Activated naive CD8-positive, alpha-beta T cell treated with anti-CD3 and anti-CD28 coated beads for 36 hours (primary cell): ENCODE measurements at regions not wholly inside any gene's neighbourhood (a gene's known extent, or its start where the extent isn't known, plus 50 kb on each side); places are given as distances from the start of the nearest gene placed in this dataset.
"Not testable (repeated sequence)": the region's sequence is repeated elsewhere in the genome, so short reads cannot be mapped to it uniquely, and the experiment has no call there.

Experiments
- DNase-seq: peaks from one replicate; pipeline ENCODE4 v3.0.0; 2021
- H3K27ac Mint-ChIP-seq: one replicate; pipeline ENCODE4 v1.8.0; 2022; ENCODE audit warnings: mild to moderate bottlenecking, moderate library complexity, mixed read lengths
- H3K27me3 Mint-ChIP-seq: one replicate; pipeline ENCODE4 v1.8.0; 2022; ENCODE audit warnings: mild to moderate bottlenecking, mixed read lengths
- H3K36me3 Mint-ChIP-seq: one replicate; pipeline ENCODE4 v1.8.0; 2021; ENCODE audit warnings: mild to moderate bottlenecking, mixed read lengths
- H3K4me1 Mint-ChIP-seq: one replicate; pipeline ENCODE4 v1.8.0; 2021; ENCODE audit warnings: mixed read lengths
- H3K4me3 Mint-ChIP-seq: one replicate; pipeline ENCODE4 v1.8.0; 2022; ENCODE audit warnings: mild to moderate bottlenecking, moderate library complexity, mixed read lengths
- H3K9me3 Mint-ChIP-seq: one replicate; pipeline ENCODE4 v1.8.0; 2022; ENCODE audit warnings: mixed read lengths

DNA sequence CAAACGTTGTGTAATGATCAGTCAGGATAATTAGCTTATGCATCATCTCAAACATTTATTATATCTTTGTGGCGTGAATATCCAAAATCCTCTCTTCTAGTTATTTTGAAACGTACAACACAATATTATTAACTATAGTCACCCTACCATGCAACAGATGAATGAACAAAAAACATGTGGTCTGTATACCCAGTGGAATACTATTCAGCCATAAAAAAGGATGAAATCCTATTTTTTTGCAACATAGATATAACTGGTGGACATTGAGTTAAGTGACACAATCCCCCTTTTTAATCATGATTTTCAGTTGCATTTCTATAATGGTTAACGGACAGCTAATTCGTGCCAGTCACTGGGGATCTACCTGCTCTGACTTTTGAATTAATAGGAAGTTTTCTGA is 145.6 kb downstream of the SOX1 start:
- Mint-ChIP-seq H3K27ac (no peak overlapping the region), H3K9me3 (no peaks in the 10 kb centered on the region), H3K4me3 (no peak overlapping the region), H3K27me3 (peaks cover 19% of the 10 kb centered on the region), H3K4me1 (peaks cover 3% of the 10 kb centered on the region), H3K36me3 (no peaks in the 10 kb centered on the region)
- DNase-seq, result no peak

DNA sequence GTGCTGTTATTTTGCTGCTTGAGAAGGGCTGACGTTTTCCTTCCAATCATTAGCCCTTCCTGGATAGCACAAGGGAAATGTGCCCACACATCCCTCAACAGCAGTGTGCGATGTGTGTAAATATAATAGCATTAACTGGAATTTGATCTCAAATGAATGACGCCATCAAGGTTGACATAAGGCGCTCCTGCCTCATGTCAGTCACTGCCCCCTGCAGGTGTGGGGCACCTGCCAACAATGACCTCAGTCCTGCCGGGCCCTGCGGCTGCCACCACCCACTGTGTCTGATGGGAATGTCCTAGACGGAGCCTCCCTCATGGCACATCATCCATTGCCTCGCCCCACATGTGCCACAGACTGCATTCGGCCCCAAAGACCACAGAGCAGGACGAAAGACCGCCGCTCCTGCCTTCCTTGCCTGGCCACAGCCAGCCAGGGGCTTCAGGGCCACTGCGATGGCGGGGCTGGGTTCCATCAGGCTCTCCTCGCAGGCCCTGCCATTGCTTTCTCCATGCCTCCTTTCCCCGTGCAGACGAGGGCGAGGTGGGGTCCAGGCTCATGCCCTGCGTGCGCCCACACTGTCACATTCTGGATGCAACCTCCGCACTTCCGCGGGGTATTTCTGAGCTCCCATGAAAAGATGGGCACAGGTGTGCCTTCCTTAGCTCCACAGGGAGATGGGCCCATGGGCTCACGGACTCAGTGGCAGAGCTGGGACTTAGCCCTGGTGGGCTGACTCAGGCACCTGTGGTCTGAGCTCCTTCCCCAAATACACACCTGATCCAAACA is 146.7 kb downstream of the SOX1 start:
- Mint-ChIP-seq H3K4me3 (no peak overlapping the region), H3K27ac (no peak overlapping the region), H3K36me3 (no peaks in the 10 kb centered on the region), H3K9me3 (no peaks in the 10 kb centered on the region), H3K27me3 (peaks cover 11% of the 10 kb centered on the region), H3K4me1 (no peaks in the 10 kb centered on the region)
- no peak for DNase-seq

DNA sequence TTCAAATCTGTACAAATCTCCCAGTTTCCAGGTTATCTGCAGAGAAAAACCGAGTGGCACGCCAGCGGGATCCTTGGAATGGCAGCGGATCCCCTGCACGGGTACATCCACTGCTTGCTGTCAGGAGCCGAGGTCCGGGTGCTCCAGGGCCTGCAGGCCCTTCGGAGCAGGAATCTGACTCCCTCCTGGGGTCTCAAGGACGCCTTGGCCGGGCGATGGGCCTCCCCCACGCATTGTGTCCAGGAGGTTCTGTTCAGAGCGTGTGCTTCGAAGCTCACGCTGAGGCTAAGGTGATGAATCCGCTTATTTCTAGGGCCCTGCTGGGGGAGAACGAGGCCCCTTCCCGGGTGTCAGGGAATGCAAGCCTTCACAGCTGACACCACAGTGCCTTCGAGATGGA is 148.9 kb downstream of the SOX1 start:
- H3K9me3 Mint-ChIP-seq, result no peaks in the 10 kb centered on the region
- H3K27ac Mint-ChIP-seq, result no peak overlapping the region
- no peaks in the 10 kb centered on the region for H3K4me1 Mint-ChIP-seq
- peaks cover 9% of the 10 kb centered on the region for H3K27me3 Mint-ChIP-seq
- H3K4me3 Mint-ChIP-seq, result no peak overlapping the region
- H3K36me3 Mint-ChIP-seq, result no peaks in the 10 kb centered on the region
- DNase-seq, result no peak

DNA sequence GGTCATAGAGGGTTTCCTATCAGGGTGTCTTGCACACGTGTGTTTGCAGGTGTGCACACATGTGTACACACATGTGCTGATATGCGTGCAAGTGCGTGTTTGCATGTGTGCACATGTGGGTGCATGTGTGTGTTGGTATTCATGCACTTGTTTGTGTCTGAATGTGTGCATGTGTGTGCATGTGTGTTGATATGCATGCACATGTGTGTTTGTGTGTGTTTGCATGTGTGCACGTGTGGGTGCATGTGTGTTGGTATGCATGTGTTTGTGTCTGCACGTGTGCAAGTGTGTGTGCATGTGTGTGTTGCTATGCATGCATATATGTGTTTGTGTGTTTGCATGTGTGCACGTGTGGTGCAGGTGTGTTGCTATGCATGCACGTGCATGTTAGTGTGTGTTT is 150.5 kb downstream of the SOX1 start:
- no peaks in the 10 kb centered on the region for H3K4me1 Mint-ChIP-seq
- DNase-seq, result no peak
- no peaks in the 10 kb centered on the region for H3K9me3 Mint-ChIP-seq
- H3K27me3 Mint-ChIP-seq, result peaks cover 9% of the 10 kb centered on the region
- no peak overlapping the region for H3K4me3 Mint-ChIP-seq
- no peak overlapping the region for H3K27ac Mint-ChIP-seq
- H3K36me3 Mint-ChIP-seq, result no peaks in the 10 kb centered on the region

DNA sequence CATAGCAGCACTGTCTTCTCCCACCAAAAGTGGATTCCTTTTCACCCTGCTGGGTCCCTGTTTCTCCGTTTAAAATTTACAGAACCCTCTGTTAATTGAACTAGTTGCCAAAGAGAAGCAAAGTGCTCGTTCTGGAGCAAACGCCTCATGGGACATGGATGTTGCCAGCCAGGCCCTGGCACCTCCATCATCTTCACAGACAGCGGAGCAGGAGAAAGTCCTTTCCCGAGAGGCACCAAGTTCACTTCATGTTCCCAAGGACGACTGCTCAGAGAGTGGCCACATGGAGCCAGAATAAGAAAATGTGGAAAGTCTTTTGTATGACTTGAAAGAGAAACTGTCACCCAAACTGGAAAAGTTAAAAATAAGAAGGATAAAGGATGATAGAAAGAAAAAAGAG is 151.5 kb downstream of the SOX1 start:
- DNase-seq, result no peak
- no peaks in the 10 kb centered on the region for H3K9me3 Mint-ChIP-seq
- H3K4me3 Mint-ChIP-seq, result no peak overlapping the region
- H3K27me3 Mint-ChIP-seq, result peaks cover 9% of the 10 kb centered on the region
- H3K27ac Mint-ChIP-seq, result no peak overlapping the region
- no peaks in the 10 kb centered on the region for H3K4me1 Mint-ChIP-seq
- no peaks in the 10 kb centered on the region for H3K36me3 Mint-ChIP-seq

DNA sequence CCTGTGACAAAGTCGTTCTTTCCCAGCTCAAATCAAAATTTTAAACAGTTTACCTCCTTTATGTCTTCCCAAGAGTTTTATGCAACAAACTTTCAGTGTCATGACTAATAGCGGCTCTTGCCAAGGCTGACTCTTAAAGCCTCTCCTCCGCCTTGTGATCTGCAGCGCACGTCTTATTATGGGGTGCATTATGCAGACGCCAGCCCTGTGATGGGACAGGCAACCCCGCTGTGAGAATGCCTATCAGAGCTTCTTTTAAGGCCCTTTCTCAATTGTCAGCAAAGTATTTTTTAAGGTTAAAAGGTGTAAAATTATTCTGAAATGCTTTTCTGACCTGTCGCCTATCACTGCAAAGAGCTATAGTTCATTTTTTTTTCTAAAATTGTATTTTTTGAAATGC is 152.8 kb downstream of the SOX1 start:
- Mint-ChIP-seq H3K27ac (no peak overlapping the region), H3K4me3 (no peak overlapping the region), H3K27me3 (peaks cover 4% of the 10 kb centered on the region), H3K4me1 (no peaks in the 10 kb centered on the region), H3K9me3 (no peaks in the 10 kb centered on the region), H3K36me3 (no peaks in the 10 kb centered on the region)
- no peak for DNase-seq

DNA sequence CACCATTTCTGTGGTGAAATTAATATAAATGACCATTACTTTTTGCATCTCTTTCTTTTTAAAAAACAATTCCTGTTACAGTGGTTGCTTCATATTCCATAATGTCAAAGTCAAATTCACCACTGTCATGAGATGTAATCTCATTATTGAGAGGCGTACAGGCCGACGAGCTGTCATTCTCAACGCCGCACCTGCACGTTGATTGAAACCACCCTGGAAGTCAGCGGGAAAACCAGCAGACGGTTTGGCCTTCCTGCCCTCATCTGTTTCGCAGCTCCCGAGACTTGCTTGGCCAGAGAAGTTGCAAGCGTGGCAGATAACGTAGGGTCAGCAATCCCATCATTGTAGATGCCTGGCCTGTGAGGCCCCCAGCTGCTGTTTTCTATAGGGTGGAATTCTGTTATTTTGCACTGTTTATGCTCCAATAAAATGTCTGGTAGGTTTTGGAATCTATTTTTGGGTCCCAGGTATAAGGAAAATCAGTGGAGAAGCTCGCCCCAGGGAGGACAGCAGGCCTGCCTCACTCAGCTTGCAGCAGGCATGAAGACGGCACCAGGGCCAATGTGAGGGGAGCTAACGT is 153.4 kb downstream of the SOX1 start:
- H3K27ac Mint-ChIP-seq, result no peak overlapping the region
- no peak for DNase-seq
- no peaks in the 10 kb centered on the region for H3K4me1 Mint-ChIP-seq
- H3K27me3 Mint-ChIP-seq, result peaks cover 7% of the 10 kb centered on the region
- H3K4me3 Mint-ChIP-seq, result no peak overlapping the region
- no peaks in the 10 kb centered on the region for H3K36me3 Mint-ChIP-seq
- no peaks in the 10 kb centered on the region for H3K9me3 Mint-ChIP-seq

DNA sequence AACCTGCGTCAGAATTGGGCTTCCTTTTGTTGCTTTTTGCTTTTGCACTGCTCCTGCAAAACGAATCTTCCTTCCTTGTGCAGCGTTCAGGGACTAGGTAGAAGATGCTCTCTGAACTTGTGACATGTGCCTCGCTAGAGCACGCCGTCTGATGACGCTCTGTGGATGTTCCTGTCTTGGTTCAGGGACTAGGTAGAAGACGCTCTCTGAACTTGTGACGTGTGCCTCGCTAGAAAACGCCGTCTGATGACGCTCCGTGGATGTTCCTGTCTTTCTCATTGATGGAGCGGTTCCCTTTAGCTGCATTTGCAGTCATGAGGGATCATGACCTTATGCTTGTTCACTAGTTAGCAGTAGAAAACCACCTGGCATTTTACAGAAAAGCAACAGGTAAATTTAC is 154.0 kb downstream of the SOX1 start:
- Mint-ChIP-seq H3K27me3 (peaks cover 8% of the 10 kb centered on the region), H3K36me3 (no peaks in the 10 kb centered on the region), H3K4me1 (no peaks in the 10 kb centered on the region), H3K9me3 (no peaks in the 10 kb centered on the region), H3K4me3 (no peak overlapping the region), H3K27ac (no peak overlapping the region)
- DNase-seq, result no peak

DNA sequence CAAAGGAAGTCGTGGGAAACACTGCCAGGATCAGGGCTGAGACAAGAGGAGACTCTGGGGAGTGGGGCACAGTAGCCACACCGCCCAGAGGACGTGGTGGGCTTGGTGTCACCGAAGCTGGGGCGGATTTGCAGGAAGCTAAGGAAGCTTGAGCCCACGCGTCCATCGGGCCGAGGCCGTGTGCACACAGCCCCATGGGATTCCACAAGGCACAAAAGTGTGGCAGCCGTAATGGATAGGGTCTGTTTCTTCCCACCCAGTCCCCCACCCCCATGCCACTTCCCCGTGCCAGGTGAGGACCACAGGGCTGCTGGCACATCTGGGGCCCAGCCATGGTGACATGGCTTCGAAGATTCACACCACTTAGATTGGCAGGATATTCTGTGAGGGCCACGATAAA is 153.2 kb upstream of the SPACA7 start:
- Mint-ChIP-seq H3K27ac (no peak overlapping the region), H3K4me1 (no peaks in the 10 kb centered on the region), H3K9me3 (no peaks in the 10 kb centered on the region), H3K27me3 (peaks cover 8% of the 10 kb centered on the region), H3K36me3 (no peaks in the 10 kb centered on the region), H3K4me3 (no peak overlapping the region)
- DNase-seq, result no peak

DNA sequence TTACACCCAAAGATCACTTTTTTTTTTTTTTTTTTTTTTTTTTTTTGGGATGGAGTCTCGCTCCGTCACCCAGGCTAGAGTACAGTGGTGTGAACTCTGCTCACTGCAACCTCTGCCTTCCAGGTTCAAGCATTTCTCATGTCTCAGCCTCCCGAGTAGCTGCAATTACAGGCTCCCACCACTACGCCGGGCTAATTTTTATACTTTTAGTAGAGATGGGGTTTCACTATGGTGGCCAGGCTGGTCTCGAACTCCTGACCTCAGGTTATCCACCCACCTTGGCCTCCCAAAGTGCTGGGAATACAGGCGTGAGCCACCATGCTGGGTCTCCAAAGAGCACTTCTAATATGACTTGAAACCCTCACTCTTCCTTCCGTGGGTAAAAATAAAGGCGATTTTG is 152.2 kb upstream of the SPACA7 start:
- not testable (repeated sequence) for H3K27ac Mint-ChIP-seq, H3K4me1 Mint-ChIP-seq, H3K4me3 Mint-ChIP-seq, H3K9me3 Mint-ChIP-seq, DNase-seq, H3K36me3 Mint-ChIP-seq, H3K27me3 Mint-ChIP-seq

DNA sequence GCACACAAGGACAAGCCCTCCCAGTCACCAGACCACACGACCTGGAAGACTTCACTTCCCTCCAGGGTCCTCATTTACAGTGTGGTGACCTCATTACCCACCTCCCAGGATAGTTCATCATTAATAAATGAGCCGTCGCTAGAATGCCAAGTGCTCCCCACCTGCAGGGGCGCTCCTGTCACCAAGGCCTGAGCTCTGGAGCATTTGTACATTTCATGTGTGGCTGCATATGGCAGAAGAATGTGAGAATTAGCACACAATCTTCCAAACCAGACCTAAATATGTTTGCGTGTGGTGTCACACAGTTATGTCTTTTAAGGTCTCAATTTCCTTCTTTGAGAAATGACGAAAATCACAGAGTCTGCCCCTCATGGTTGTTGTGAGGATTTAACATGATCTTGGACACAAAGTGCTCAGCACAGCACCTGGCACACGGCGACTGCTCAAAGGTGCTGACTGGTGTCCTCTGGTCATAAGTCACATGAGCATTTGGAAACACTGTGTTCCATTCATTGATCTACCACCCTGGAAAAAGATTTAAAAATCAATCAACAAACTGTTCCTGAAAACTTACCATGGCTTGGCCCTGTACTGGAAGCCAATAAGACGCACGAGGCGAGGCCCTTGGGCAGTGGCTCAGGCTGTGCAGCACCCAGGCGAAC is 150.6 kb upstream of the SPACA7 start:
- H3K4me3 Mint-ChIP-seq, result no peak overlapping the region
- no peaks in the 10 kb centered on the region for H3K9me3 Mint-ChIP-seq
- no peak for DNase-seq
- H3K27ac Mint-ChIP-seq, result no peak overlapping the region
- no peaks in the 10 kb centered on the region for H3K36me3 Mint-ChIP-seq
- H3K4me1 Mint-ChIP-seq, result no peaks in the 10 kb centered on the region
- peaks cover 4% of the 10 kb centered on the region for H3K27me3 Mint-ChIP-seq

DNA sequence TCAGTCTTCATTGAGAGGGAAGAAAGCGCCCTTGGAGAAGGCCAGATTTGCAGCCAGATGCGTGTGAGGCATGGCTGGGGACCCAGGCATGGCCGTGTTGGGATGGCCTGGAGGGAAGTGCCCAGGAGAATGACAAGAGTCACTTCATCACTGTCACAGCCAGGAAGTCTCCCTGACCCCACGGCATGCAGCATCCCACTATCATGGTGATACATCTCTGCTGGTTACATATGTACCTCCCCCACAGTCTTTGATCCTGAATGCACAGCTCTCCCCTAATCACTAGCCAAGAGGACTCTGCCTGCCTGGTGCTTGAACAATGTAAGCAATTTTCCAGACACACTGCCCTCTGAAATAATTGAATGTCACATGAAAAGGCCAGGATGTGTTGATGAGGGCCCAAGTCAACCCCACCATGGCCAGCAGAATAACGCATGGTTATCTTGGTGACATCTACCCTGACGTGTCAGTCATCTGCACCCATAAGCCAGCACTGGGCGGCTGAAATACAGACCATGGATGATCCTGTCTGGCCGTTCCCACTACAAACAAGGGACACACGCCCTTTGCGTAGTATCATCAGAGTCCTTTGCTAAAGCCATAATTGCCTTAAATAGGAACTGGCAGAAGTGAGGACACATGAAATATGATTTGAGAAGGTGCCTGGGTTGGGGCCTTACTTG is 149.7 kb upstream of the SPACA7 start:
- no peaks in the 10 kb centered on the region for H3K9me3 Mint-ChIP-seq
- peaks cover 4% of the 10 kb centered on the region for H3K27me3 Mint-ChIP-seq
- H3K4me3 Mint-ChIP-seq, result no peak overlapping the region
- H3K4me1 Mint-ChIP-seq, result no peaks in the 10 kb centered on the region
- DNase-seq, result no peak
- H3K36me3 Mint-ChIP-seq, result no peaks in the 10 kb centered on the region
- H3K27ac Mint-ChIP-seq, result no peak overlapping the region

DNA sequence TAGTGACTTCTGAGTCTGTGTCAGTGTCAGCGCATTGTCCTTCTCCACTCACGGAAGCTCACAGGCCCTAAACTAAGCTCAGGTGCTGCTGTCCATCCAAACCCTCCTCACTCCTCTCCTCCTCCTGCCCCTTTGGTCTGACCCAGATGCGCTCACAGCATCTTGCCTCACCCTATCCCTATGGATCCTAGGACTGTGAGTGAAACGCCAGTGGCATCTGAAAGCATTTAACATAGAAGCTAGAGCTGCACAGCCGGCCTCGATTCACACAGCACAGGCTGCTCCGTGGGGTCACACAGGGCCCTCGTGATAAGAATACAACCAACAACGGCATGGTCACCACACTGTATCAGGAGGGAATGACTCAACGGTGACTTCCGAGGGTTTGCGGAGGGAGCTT is 149.1 kb upstream of the SPACA7 start:
- no peaks in the 10 kb centered on the region for H3K4me1 Mint-ChIP-seq
- H3K4me3 Mint-ChIP-seq, result no peak overlapping the region
- no peaks in the 10 kb centered on the region for H3K36me3 Mint-ChIP-seq
- H3K27ac Mint-ChIP-seq, result no peak overlapping the region
- no peaks in the 10 kb centered on the region for H3K9me3 Mint-ChIP-seq
- no peak for DNase-seq
- peaks cover 4% of the 10 kb centered on the region for H3K27me3 Mint-ChIP-seq

DNA sequence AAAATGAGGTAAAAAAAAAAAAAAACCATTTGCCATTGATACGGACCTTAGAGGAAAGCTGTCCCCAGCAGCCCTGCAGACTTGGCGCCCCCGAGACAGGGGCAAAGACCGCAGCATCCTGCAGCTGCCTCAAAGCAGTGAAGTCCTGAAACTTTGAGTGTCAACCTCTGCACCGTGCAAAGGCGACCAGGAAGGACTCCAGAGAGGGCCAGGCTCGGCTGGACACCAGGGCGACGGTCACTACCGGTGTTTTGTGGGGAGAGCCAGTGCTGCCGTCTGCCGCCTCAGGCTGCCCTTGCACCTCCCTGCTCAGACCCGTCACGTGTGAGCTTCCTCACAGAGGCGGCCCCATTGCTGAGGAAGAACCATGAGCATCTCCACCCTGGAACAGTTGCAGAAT is 146.7 kb upstream of the SPACA7 start:
- H3K27me3 Mint-ChIP-seq, result peaks cover 4% of the 10 kb centered on the region
- H3K27ac Mint-ChIP-seq, result no peak overlapping the region
- H3K4me3 Mint-ChIP-seq, result no peak overlapping the region
- no peaks in the 10 kb centered on the region for H3K36me3 Mint-ChIP-seq
- no peaks in the 10 kb centered on the region for H3K9me3 Mint-ChIP-seq
- H3K4me1 Mint-ChIP-seq, result no peaks in the 10 kb centered on the region
- no peak for DNase-seq

DNA sequence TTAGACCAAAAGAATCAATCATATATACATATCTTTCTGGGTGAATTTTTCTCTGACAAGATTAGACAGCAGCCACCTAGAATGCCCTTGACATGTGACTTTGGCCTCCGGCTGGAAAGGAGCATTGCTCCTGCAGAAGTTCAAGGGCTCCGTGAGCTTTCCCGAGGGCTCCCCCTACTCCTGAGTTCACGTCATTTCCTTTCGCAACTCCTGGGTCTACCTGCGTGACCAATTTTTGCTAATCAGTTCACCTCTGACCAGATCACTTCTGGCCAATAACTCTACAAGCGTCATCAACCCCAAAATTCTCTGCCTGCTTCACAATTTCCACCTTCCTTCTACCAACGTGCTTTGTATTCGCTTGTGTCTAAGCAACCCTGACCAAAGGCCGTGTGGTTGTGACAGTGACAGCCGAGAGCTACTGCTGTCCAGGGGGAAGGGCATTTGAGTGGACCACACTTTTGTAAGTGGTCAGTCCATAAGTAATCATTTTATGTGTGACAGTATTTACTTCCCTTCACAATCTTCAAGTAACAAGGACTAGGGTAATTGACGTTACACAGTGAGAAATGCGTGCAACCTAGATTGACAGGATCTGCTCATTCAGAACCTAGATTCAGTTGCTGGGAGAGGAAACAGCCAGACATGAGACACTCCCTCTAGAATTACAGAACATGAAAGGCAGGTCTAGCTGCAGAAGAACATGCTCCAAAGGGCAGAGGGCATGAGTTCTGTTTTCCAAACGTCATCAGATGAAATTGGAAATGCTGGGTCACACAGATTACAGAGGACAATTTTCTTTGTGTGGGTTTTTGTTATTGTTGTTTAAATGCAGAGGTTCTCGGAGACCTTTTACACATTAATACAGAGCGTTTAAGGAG is 145.9 kb upstream of the SPACA7 start:
- DNase-seq, result no peak
- Mint-ChIP-seq H3K4me3 (no peak overlapping the region), H3K27ac (no peak overlapping the region), H3K27me3 (peaks cover 3% of the 10 kb centered on the region), H3K36me3 (no peaks in the 10 kb centered on the region), H3K9me3 (no peaks in the 10 kb centered on the region), H3K4me1 (no peaks in the 10 kb centered on the region)
